Choroid plexus epithelial cell (primary cell): ENCODE measurements at regions not wholly inside any gene's neighbourhood (a gene's known extent, or its start where the extent isn't known, plus 50 kb on each side); places are given as distances from the start of the nearest gene placed in this dataset.

ENCODE experiments used
- DNase-seq: peaks from one replicate; pipeline ENCODE4 v3.0.0-alpha.2; 2010; ENCODE audit warnings: low read depth
- H3K4me3 ChIP-seq: 2 replicates; pipeline ENCODE4 v1.5.1; 2011; ENCODE audit warnings: low read depth, mild to moderate bottlenecking, control low read depth, low read length, moderate library complexity
- CTCF ChIP-seq: conservative IDR thresholded peaks from 2 replicates; pipeline ENCODE4 v1.5.1; 2011; ENCODE audit warnings: low read depth, mild to moderate bottlenecking, control low read depth, inconsistent platforms, low read length, moderate library complexity

- H3K4me3 ChIP-seq: peak overlapping the region; percentile 56
- no peak for TF ChIP-seq CTCF
- DNase-seq: no peak
These were observed 463.8 kb downstream of the USP25 start for GRCh38 chr21:16193496-16194094.

GRCh38 chr21:16194095-16194787, 464.5 kb downstream of the USP25 start:
- TF ChIP-seq CTCF: peak; percentile 64
- peak overlapping the region; percentile 56 for H3K4me3 ChIP-seq
- peak; percentile 93 for DNase-seq

GRCh38 chr21:16194788-16195537, 465.2 kb downstream of the USP25 start:
- TF ChIP-seq CTCF: no peak
- H3K4me3 ChIP-seq: peak overlapping the region; percentile 56
- DNase-seq: peak; percentile 57

- no peak for TF ChIP-seq CTCF
- DNase-seq: peak; percentile 88
- peak overlapping the region; percentile 56 for H3K4me3 ChIP-seq
These were observed 465.7 kb downstream of the USP25 start for GRCh38 chr21:16195538-16195910.

- H3K4me3 ChIP-seq: peak overlapping the region; percentile 56
- no peak for TF ChIP-seq CTCF
- peak; percentile 40 for DNase-seq
These were observed 466.2 kb downstream of the USP25 start for GRCh38 chr21:16196001-16196400.

GRCh38 chr21:16198546-16198945, 468.8 kb downstream of the USP25 start:
- H3K4me3 ChIP-seq: no peak overlapping the region
- no peak for TF ChIP-seq CTCF
- no peak for DNase-seq

- TF ChIP-seq CTCF: no peak
- H3K4me3 ChIP-seq: no peak overlapping the region
- DNase-seq: no peak
These were observed 469.8 kb downstream of the USP25 start for GRCh38 chr21:16199539-16199938.
